K562 (cell line): ENCODE measurements at regions not wholly inside any gene's neighbourhood (a gene's known extent, or its start where the extent isn't known, plus 50 kb on each side); places are given as distances from the start of the nearest gene placed in this dataset.

Experiments
- BRCA1 ChIP-seq, 2 experiments: fragments of 450-650 bp in 1 of 2; sonication (generic) in 1 of 2; formaldehyde crosslinking in 1 of 2; IDR thresholded peaks; 2 replicates each; pipeline versions ENCODE4 v1.5.0 to v1.6.1; 2017 to 2020; ENCODE audit warnings: mild to moderate bottlenecking in 1 of 2, missing genetic modification reagents in 1 of 2
- CBFA2T2 ChIP-seq: fragments of 450-650 bp; conservative IDR thresholded peaks from 2 replicates; pipeline ENCODE4 v1.6.1; 2017; ENCODE audit warnings: mild to moderate bottlenecking
- EP300 ChIP-seq: IDR thresholded peaks from 2 replicates; pipeline ENCODE4 v1.6.1; 2012; ENCODE audit warnings: low read length, improper control_type of control experiment
- FOXJ2 ChIP-seq: fragments of 200-800 bp; sonication (Bioruptor generic); IDR thresholded peaks from 2 replicates; pipeline ENCODE4 v1.6.1; 2016; ENCODE audit warnings: missing genetic modification characterization, missing compliant biosample characterization
- HMGN3 ChIP-seq: IDR thresholded peaks from 2 replicates; pipeline ENCODE4 v1.6.1; 2011; ENCODE audit warnings: borderline replicate concordance, low read depth, mild to moderate bottlenecking, mixed read lengths, low read length; ENCODE audit not compliant: insufficient read length; ENCODE audit errors: extremely low read depth
- NONO ChIP-seq, 2 experiments: fragments of 200-400 bp in 1 of 2; fragments of 450-650 bp in 1 of 2; formaldehyde crosslinking in 1 of 2; IDR thresholded peaks; 2 replicates each; pipeline ENCODE4 v1.6.1; 2017; ENCODE audit warnings: low read depth in 2 of 2, mild to moderate bottlenecking in 2 of 2, moderate library complexity in 2 of 2, low read length in 1 of 2
- PHB ChIP-seq: fragments of 250-450 bp; sonication (Bioruptor Pico); IDR thresholded peaks from 2 replicates; pipeline ENCODE4 v1.5.0; 2021
- PTTG1 ChIP-seq: fragments of 450-650 bp; IDR thresholded peaks from 2 replicates; pipeline ENCODE4 v1.6.1; 2016; ENCODE audit warnings: low read depth, mild to moderate bottlenecking, missing genetic modification characterization, missing compliant biosample characterization
- WHSC1 ChIP-seq: IDR thresholded peaks from one replicate; pipeline ENCODE4 v1.6.1; 2012; ENCODE audit warnings: low read length, control low read depth, inconsistent platforms
- ZNF175 ChIP-seq: fragments of 200-800 bp; sonication (Bioruptor generic); IDR thresholded peaks from 2 replicates; pipeline ENCODE4 v1.6.1; 2016; ENCODE audit warnings: low read depth, mild to moderate bottlenecking, missing genetic modification characterization, missing compliant biosample characterization
- TF ChIP-seq, protein P1 (sequence below): sonication (generic); formaldehyde crosslinking; IDR thresholded peaks from 2 replicates; pipeline ENCODE4 v1.8.0; 2023; ENCODE audit warnings: mild to moderate bottlenecking, missing genetic modification reagents
- TF ChIP-seq, protein P2 (sequence below): sonication (generic); formaldehyde crosslinking; IDR thresholded peaks from 2 replicates; pipeline ENCODE4 v1.9.0; 2022; ENCODE audit warnings: mild to moderate bottlenecking, missing genetic modification reagents
- TF ChIP-seq, protein P3 (sequence below): fragments of 450-650 bp; formaldehyde crosslinking; IDR thresholded peaks from 2 replicates; pipeline ENCODE4 v1.4.0; 2022; ENCODE audit warnings: mild to moderate bottlenecking, moderate library complexity
- TF ChIP-seq, protein P4 (sequence below): fragments of 450-650 bp; formaldehyde crosslinking; IDR thresholded peaks from 2 replicates; pipeline ENCODE4 v1.4.0; 2020; ENCODE audit warnings: mild to moderate bottlenecking, moderate library complexity

DNA sequence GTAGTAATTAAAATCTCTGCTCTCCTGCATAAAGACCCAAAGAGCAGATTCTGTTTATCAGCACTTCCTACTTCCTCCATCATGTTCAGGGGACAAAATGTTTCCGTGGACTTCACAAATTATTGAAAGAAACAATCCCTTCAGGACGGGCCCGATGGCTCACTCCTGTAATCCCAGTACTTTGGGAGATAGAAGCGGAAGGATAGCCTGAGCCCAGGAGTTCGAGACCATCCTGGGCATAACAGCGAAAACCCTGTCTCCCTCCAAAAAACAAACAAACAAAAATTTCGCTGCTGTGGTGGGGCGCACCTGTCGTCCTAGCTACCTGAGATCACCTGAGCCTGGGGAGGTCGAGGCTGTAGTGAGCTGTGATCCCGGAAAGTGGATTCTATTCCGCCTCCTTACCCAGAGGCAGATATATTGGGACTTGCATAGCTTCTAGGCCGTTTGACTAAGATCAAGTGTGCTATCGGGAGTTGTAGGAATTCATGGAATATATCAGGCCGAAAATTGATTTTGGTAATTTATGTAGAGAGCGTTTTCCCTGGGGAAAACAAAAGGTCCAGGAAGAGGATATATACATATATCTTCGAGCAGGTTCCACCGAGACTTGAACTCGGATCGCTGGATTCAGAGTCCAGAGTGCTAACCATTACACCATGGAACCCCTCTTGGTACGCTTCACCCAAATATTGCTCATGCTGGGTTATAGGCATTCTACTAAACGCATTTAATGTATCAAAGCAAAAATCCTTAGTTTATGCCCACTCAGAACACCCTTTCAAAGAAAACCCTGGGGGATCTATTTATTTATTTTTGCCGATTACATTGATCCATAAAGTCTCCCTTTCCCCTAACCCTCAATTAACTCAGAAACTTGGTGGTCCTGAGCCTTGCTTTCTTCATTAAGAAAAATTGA is 74.5 kb upstream of the ZNF184 start (continued):
- TF ChIP-seq, protein P1, sequence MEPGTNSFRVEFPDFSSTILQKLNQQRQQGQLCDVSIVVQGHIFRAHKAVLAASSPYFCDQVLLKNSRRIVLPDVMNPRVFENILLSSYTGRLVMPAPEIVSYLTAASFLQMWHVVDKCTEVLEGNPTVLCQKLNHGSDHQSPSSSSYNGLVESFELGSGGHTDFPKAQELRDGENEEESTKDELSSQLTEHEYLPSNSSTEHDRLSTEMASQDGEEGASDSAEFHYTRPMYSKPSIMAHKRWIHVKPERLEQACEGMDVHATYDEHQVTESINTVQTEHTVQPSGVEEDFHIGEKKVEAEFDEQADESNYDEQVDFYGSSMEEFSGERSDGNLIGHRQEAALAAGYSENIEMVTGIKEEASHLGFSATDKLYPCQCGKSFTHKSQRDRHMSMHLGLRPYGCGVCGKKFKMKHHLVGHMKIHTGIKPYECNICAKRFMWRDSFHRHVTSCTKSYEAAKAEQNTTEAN (CRISPR knock-in tag): no peak
- TF ChIP-seq, protein P2, sequence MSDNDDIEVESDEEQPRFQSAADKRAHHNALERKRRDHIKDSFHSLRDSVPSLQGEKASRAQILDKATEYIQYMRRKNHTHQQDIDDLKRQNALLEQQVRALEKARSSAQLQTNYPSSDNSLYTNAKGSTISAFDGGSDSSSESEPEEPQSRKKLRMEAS (CRISPR knock-in tag): no peak
- TF ChIP-seq EP300 (peak; percentile 79), CBFA2T2 (no peak), HMGN3 (no peak), ZNF175 (no peak), WHSC1 (no peak), PHB (no peak), NONO (IDR thresholded peaks at IDR 0.05; ENCODE audit: low read depth in 2 of 2, low read length in 1 of 2) (peak in 1 of 2 experiments; percentile 49; a peak in 1 of 4 replicates), PTTG1 (tag) (no peak), BRCA1 (IDR thresholded peaks at IDR 0.05) (no peak), BRCA1 (CRISPR knock-in tag; IDR thresholded peaks at IDR 0.05) (no peak), FOXJ2 (tag) (no peak)
- TF ChIP-seq, protein P3, sequence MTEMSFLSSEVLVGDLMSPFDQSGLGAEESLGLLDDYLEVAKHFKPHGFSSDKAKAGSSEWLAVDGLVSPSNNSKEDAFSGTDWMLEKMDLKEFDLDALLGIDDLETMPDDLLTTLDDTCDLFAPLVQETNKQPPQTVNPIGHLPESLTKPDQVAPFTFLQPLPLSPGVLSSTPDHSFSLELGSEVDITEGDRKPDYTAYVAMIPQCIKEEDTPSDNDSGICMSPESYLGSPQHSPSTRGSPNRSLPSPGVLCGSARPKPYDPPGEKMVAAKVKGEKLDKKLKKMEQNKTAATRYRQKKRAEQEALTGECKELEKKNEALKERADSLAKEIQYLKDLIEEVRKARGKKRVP: no peak
- TF ChIP-seq, protein P4, sequence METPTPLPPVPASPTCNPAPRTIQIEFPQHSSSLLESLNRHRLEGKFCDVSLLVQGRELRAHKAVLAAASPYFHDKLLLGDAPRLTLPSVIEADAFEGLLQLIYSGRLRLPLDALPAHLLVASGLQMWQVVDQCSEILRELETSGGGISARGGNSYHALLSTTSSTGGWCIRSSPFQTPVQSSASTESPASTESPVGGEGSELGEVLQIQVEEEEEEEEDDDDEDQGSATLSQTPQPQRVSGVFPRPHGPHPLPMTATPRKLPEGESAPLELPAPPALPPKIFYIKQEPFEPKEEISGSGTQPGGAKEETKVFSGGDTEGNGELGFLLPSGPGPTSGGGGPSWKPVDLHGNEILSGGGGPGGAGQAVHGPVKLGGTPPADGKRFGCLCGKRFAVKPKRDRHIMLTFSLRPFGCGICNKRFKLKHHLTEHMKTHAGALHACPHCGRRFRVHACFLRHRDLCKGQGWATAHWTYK: no peak
